ENCODE measurements at regions not wholly inside any gene's neighbourhood (a gene's known extent, or its start where the extent isn't known, plus 50 kb on each side); places are given as distances from the start of the nearest gene placed in this dataset.
"Not testable (repeated sequence)": the region's sequence is repeated elsewhere in the genome, so short reads cannot be mapped to it uniquely, and the experiment has no call there.

- TF ChIP-seq CTCF (conservative IDR thresholded peaks at IDR 0.05; ENCODE audit: control insufficient read depth, insufficient read depth, low read depth, low read length) = no peak
- DNase-seq (ENCODE audit: low read depth) = no peak
- no peak overlapping the region for H3K4me3 ChIP-seq (ENCODE audit: control insufficient read depth, low read depth, low read length)
Observed at GRCh38 chr4:127256500-127256899, 376.3 kb upstream of the INTU start.

- DNase-seq (ENCODE audit: low read depth) = peak; percentile 13
- no peak for TF ChIP-seq CTCF (conservative IDR thresholded peaks at IDR 0.05; ENCODE audit: control insufficient read depth, insufficient read depth, low read depth, low read length)
- H3K4me3 ChIP-seq (ENCODE audit: control insufficient read depth, low read depth, low read length) = no peak overlapping the region
Observed at GRCh38 chr4:127261476-127261875, 371.3 kb upstream of the INTU start.

- TF ChIP-seq CTCF (conservative IDR thresholded peaks at IDR 0.05; ENCODE audit: control insufficient read depth, insufficient read depth, low read depth, low read length) = no peak
- no peak for DNase-seq (ENCODE audit: low read depth)
- H3K4me3 ChIP-seq (ENCODE audit: control insufficient read depth, low read depth, low read length) = no peak overlapping the region
Observed at GRCh38 chr4:127268367-127268766, 364.4 kb upstream of the INTU start.

- not testable (repeated sequence) for H3K4me3 ChIP-seq (ENCODE audit: control insufficient read depth, low read depth, low read length); DNase-seq (ENCODE audit: low read depth)
Observed at GRCh38 chr4:127277023-127277422, 355.7 kb upstream of the INTU start.

- H3K4me3 ChIP-seq (ENCODE audit: control insufficient read depth, low read depth, low read length) = no peak overlapping the region
- no peak for TF ChIP-seq CTCF (conservative IDR thresholded peaks at IDR 0.05; ENCODE audit: control insufficient read depth, insufficient read depth, low read depth, low read length)
- peak; percentile 61 for DNase-seq (ENCODE audit: low read depth)
Observed at GRCh38 chr4:127284236-127284635, 348.5 kb upstream of the INTU start.

DNA sequence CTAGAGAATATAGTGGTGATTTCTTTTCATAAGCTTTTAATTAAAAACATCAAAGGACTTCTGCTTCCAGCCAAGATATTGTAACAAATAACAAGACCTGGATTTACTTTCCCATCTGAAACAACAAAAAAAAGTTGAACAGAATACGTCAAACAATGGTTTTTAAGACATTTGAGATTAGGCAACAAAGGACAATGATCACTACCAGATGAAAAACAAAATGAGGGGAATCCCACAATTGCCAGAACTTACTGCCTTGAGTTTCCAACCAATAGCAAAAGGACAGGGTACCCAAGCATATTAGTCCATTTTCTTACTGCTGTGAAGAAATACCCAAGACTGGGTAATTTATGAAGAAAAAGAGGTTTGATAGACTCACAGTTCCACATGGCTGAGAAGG is 341.4 kb upstream of the INTU start:
- H3K4me3 ChIP-seq (ENCODE audit: control insufficient read depth, low read depth, low read length) = no peak overlapping the region
- TF ChIP-seq CTCF (conservative IDR thresholded peaks at IDR 0.05; ENCODE audit: control insufficient read depth, insufficient read depth, low read depth, low read length) = no peak
- DNase-seq (ENCODE audit: low read depth) = peak; percentile 23

DNA sequence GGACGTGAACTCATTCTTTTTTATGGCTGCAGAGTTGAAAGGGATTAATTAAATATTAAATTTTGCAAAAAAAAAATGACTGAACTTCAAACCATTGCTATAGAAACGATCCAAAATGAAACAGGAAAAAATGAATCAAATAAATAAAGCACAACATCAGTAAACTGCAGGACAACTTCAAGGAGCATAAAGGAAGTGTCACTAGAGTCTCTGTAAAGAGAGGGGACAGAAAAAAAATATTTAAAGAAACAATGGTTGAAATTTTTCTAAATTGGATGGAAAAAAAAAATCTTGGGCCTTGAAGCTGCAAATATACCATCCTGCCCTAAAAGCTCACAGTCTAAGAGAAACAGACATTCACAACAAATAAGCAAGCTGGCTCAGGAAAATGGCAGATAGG is 339.3 kb upstream of the INTU start:
- TF ChIP-seq CTCF (conservative IDR thresholded peaks at IDR 0.05; ENCODE audit: control insufficient read depth, insufficient read depth, low read depth, low read length) = no peak
- DNase-seq (ENCODE audit: low read depth) = no peak
- no peak overlapping the region for H3K4me3 ChIP-seq (ENCODE audit: control insufficient read depth, low read depth, low read length)
